Medulla oblongata (tissue), 1 donor: ENCODE measurements at regions not wholly inside any gene's neighbourhood (a gene's known extent, or its start where the extent isn't known, plus 50 kb on each side); places are given as distances from the start of the nearest gene placed in this dataset.

Experiments
- DNase-seq: peaks from one replicate; pipeline ENCODE4 v3.0.0-alpha.2; 2015; ENCODE audit errors: extremely low spot score

GRCh38 chr16:11440657-11441012 is 95.4 kb downstream of the RMI2 start:
- DNase-seq: no peak

- DNase-seq: no peak
Measured at GRCh38 chr16:11445486-11445885, 100.2 kb downstream of the RMI2 start.

- DNase-seq: no peak
Measured at GRCh38 chr16:11446566-11447119, 101.4 kb downstream of the RMI2 start.

GRCh38 chr16:11447272-11447671 is 102.0 kb downstream of the RMI2 start:
- no peak for DNase-seq

- DNase-seq: no peak
Measured at GRCh38 chr16:11447836-11448235, 102.6 kb downstream of the RMI2 start.

GRCh38 chr16:11448796-11449416 is 103.6 kb downstream of the RMI2 start:
- no peak for DNase-seq

- DNase-seq: no peak
Measured at GRCh38 chr16:11449716-11450115, 104.5 kb downstream of the RMI2 start.

GRCh38 chr16:11450136-11450535 is 104.9 kb downstream of the RMI2 start:
- DNase-seq: no peak

- no peak for DNase-seq
Measured at GRCh38 chr16:11452298-11452697, 107.0 kb downstream of the RMI2 start.

- DNase-seq: no peak
Measured at GRCh38 chr16:11452746-11453389, 107.6 kb downstream of the RMI2 start.

GRCh38 chr16:11456741-11457140 is 111.5 kb downstream of the RMI2 start:
- DNase-seq: no peak

- DNase-seq: no peak
Measured at GRCh38 chr16:11459722-11460121, 114.5 kb downstream of the RMI2 start.

GRCh38 chr16:11460820-11461594 is 115.7 kb downstream of the RMI2 start:
- no peak for DNase-seq

- DNase-seq: no peak
Measured at GRCh38 chr16:11461595-11461990, 116.3 kb downstream of the RMI2 start.

- no peak for DNase-seq
Measured at GRCh38 chr16:11462036-11462435, 116.8 kb downstream of the RMI2 start.

GRCh38 chr16:11462861-11463260 is 117.6 kb downstream of the RMI2 start:
- DNase-seq: no peak

- no peak for DNase-seq
Measured at GRCh38 chr16:11464241-11464640, 119.0 kb downstream of the RMI2 start.

- DNase-seq: no peak
Measured at GRCh38 chr16:11465675-11466074, 120.4 kb downstream of the RMI2 start.

- DNase-seq: no peak
Measured at GRCh38 chr16:11470676-11471415, 115.9 kb downstream of the LITAF start.

- no peak for DNase-seq
Measured at GRCh38 chr16:11471548-11471947, 115.2 kb downstream of the LITAF start.

- DNase-seq: no peak
Measured at GRCh38 chr16:11472410-11472809, 114.3 kb downstream of the LITAF start.

GRCh38 chr16:11472851-11473250 is 113.9 kb downstream of the LITAF start:
- DNase-seq: no peak
